ENCODE measurements at regions not wholly inside any gene's neighbourhood (a gene's known extent, or its start where the extent isn't known, plus 50 kb on each side); places are given as distances from the start of the nearest gene placed in this dataset.

DNA sequence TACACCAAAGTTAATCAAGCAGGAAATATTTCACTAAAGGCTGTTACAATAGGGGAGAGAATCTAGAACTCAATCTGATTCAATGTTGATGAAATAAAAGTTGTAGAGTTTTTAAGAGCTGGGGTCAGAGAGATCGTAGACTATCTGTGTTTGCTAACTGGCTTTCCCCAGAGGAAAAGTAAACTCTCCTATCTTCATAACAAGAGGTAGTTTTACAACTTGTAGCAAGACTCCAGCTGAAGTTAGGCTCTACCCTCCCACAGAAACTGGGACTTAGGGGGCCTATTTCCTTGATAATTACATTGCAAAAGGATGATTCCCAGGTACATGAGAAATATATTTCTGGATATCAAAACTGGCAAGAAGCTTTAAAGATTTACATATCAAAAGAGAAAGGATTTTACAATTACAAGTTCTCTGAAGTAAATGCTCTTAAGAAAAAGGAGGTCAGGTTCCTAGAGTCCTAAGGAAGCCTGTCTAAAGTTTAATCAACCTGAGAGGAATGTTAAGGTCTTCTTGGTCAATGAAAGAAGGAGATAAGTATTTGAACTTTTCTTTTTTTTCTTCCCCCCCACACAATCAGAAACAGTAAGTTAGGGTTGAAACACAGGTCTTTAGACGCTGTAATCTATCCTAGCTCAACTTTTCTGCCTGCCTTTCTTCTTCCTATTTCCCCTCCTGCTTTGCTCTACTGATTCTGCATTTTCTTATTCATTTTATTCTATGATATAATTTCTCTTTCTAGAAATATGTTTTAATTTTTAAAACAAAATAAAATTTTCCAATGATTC lies 692.2 kb upstream of the LINC00305 start:
- H3K4me3 ChIP-seq (ENCODE audit: low read depth, low read length): no peak overlapping the region
- H3K36me3 ChIP-seq (ENCODE audit: control insufficient read depth, insufficient read depth, low read length): no peaks in the 10 kb centered on the region
- no peaks in the 10 kb centered on the region for H3K27me3 ChIP-seq (ENCODE audit: control insufficient read depth, insufficient read depth, low read length)
- TF ChIP-seq, protein P1, sequence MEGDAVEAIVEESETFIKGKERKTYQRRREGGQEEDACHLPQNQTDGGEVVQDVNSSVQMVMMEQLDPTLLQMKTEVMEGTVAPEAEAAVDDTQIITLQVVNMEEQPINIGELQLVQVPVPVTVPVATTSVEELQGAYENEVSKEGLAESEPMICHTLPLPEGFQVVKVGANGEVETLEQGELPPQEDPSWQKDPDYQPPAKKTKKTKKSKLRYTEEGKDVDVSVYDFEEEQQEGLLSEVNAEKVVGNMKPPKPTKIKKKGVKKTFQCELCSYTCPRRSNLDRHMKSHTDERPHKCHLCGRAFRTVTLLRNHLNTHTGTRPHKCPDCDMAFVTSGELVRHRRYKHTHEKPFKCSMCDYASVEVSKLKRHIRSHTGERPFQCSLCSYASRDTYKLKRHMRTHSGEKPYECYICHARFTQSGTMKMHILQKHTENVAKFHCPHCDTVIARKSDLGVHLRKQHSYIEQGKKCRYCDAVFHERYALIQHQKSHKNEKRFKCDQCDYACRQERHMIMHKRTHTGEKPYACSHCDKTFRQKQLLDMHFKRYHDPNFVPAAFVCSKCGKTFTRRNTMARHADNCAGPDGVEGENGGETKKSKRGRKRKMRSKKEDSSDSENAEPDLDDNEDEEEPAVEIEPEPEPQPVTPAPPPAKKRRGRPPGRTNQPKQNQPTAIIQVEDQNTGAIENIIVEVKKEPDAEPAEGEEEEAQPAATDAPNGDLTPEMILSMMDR (IDR thresholded peaks at IDR 0.05; ENCODE audit: insufficient read depth, low read length, poor library complexity, severe bottlenecking): no peak
- no peak for DNase-seq (ENCODE audit: low read depth)

DNA sequence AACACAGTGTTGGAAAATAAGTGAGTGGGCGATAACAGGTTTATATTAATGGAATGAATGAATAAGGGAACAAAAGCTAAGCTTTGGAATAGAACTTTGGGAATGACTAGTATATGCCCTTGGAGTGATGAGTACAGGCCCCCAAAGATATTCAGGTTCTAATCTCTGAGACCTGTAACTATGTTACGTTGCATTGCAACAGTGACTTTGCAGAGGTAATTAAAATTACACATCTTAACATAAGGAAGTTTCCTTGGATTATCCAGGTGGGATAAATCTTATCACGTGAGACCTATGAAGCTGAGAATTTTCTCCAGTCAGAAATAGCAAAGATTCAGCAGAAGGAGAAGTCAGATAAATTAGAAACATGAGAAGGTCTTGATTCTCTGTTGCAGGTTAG lies 661.5 kb upstream of the LINC00305 start:
- TF ChIP-seq, protein P1 (IDR thresholded peaks at IDR 0.05; ENCODE audit: insufficient read depth, low read length, poor library complexity, severe bottlenecking): no peak
- no peak overlapping the region for H3K4me3 ChIP-seq (ENCODE audit: low read depth, low read length)
- no peak for DNase-seq (ENCODE audit: low read depth)
- H3K36me3 ChIP-seq (ENCODE audit: control insufficient read depth, insufficient read depth, low read length): no peaks in the 10 kb centered on the region
- H3K27me3 ChIP-seq (ENCODE audit: control insufficient read depth, insufficient read depth, low read length): no peaks in the 10 kb centered on the region

DNA sequence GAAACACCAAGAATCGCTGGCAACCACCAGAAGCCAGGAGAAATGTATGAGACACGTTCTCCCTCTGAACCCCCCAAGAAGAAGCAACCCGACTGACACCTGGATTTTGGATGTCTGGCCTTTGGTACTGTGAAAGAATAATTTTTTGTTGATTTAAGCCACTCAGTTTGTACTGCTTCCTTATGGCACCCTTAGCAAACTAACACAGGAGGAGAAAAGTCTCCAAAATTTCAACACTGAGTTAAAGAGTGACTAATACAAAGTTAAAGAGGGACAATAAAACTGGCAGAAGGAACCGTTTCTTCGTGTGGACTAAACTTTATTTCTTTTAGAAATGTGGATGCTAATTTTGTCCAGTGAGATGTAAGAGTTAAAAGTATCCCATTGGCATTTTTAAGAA lies 660.9 kb upstream of the LINC00305 start:
- no peaks in the 10 kb centered on the region for H3K36me3 ChIP-seq (ENCODE audit: control insufficient read depth, insufficient read depth, low read length)
- H3K4me3 ChIP-seq (ENCODE audit: low read depth, low read length): no peak overlapping the region
- H3K27me3 ChIP-seq (ENCODE audit: control insufficient read depth, insufficient read depth, low read length): no peaks in the 10 kb centered on the region
- no peak for DNase-seq (ENCODE audit: low read depth)
- TF ChIP-seq, protein P1 (IDR thresholded peaks at IDR 0.05; ENCODE audit: insufficient read depth, low read length, poor library complexity, severe bottlenecking): no peak

GRCh38 chr18:64807560-64807959 lies 658.7 kb upstream of the LINC00305 start:
- TF ChIP-seq, protein P1 (IDR thresholded peaks at IDR 0.05; ENCODE audit: insufficient read depth, low read length, poor library complexity, severe bottlenecking): no peak
- H3K4me3 ChIP-seq (ENCODE audit: low read depth, low read length): no peak overlapping the region
- H3K27me3 ChIP-seq (ENCODE audit: control insufficient read depth, insufficient read depth, low read length): no peaks in the 10 kb centered on the region
- H3K36me3 ChIP-seq (ENCODE audit: control insufficient read depth, insufficient read depth, low read length): no peaks in the 10 kb centered on the region
- DNase-seq (ENCODE audit: low read depth): no peak

- TF ChIP-seq, protein P1 (IDR thresholded peaks at IDR 0.05; ENCODE audit: insufficient read depth, low read length, poor library complexity, severe bottlenecking): no peak
- no peak for DNase-seq (ENCODE audit: low read depth)
Observed at GRCh38 chr18:64806691-64807090, 657.8 kb upstream of the LINC00305 start.

DNA sequence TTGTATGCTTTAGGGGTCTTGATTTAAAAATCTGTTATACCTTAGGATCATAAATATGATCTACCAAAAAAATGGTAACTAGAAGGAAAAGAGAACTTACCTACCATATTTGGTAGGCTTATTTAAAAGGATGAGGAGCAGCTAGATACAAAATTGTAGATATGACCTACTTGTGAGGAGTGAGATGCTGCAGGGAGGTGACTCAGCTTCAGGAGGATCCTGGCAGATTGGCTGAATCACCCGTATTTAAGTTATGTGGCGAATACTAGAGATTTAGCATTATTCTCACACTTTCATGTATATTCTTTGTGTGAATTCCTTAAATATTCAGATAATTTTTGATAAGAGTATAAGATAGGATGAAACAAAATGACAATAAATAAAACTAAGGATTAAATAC lies 657.3 kb upstream of the LINC00305 start:
- Histone ChIP-seq H3K27me3 (ENCODE audit: control insufficient read depth, insufficient read depth, low read length) (no peaks in the 10 kb centered on the region), H3K36me3 (ENCODE audit: control insufficient read depth, insufficient read depth, low read length) (no peaks in the 10 kb centered on the region), H3K4me3 (ENCODE audit: low read depth, low read length) (no peak overlapping the region)
- no peak for DNase-seq (ENCODE audit: low read depth)
- TF ChIP-seq, protein P1 (IDR thresholded peaks at IDR 0.05; ENCODE audit: insufficient read depth, low read length, poor library complexity, severe bottlenecking): no peak

More at GRCh38 chr18:64806691-64807090, 657.8 kb upstream of the LINC00305 start:
- Histone ChIP-seq H3K4me3 (ENCODE audit: low read depth, low read length) (no peak overlapping the region), H3K36me3 (ENCODE audit: control insufficient read depth, insufficient read depth, low read length) (no peaks in the 10 kb centered on the region), H3K27me3 (ENCODE audit: control insufficient read depth, insufficient read depth, low read length) (no peaks in the 10 kb centered on the region)

All from kidney epithelial cell (primary cell).